Testis (tissue), 2 donors: ENCODE measurements at regions not wholly inside any gene's neighbourhood (a gene's known extent, or its start where the extent isn't known, plus 50 kb on each side); places are given as distances from the start of the nearest gene placed in this dataset.

Source experiments
- POLR2A ChIP-seq: fragments of 450-650 bp; IDR thresholded peaks from one replicate; pipeline ENCODE4 v1.6.1; 2017; ENCODE audit warnings: antibody characterized with exemption, mild to moderate bottlenecking, moderate library complexity
- TF ChIP-seq, protein P1 (sequence below), 3 experiments: fragments of 450-650 bp in 2 of 3; fragments of 200-600 bp in 1 of 3; sonication (generic) in 1 of 3; IDR thresholded peaks; one replicate each; pipeline ENCODE4 v1.5.1; 2016 to 2019; ENCODE audit warnings: antibody characterized with exemption in 3 of 3, mild to moderate bottlenecking in 2 of 3, moderate library complexity in 1 of 3

DNA sequence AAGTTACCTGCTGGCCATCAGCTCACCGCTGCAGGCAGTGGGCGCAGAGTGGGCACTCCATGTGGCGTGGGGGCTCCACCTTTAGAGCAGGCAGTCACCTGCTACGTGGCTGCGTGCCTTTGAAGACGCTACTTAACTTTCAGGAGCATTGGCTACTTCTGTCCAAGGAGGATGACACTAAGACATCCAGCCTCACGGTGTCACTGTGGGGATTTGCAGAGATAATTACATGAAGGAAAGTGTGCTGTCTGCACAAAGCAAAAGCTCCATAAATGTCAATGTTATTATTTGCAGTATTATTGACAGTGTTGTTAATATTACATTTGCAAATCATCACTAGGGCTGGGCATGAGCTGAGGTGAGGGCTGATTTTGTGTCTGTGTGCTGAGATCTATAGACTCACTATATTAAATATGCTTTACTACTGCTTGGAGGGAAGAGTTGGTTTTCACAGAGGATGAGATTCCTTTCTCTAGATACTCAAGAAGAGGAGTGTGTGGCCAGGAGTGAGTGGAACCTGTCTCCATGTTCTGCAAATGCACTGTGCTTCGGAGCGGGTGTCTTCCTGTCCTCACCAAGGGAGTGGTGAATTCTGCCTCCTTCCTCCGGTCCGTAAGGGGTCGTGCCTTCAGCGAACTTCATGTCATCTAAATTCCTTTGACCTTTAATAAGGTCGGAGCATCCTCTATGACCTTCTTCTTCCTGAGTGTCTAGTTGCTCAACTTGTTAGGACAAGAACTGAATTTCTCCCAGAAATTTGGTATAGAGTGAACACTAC, 165.8 kb upstream of the SYNDIG1 start:
- TF ChIP-seq, protein P1, sequence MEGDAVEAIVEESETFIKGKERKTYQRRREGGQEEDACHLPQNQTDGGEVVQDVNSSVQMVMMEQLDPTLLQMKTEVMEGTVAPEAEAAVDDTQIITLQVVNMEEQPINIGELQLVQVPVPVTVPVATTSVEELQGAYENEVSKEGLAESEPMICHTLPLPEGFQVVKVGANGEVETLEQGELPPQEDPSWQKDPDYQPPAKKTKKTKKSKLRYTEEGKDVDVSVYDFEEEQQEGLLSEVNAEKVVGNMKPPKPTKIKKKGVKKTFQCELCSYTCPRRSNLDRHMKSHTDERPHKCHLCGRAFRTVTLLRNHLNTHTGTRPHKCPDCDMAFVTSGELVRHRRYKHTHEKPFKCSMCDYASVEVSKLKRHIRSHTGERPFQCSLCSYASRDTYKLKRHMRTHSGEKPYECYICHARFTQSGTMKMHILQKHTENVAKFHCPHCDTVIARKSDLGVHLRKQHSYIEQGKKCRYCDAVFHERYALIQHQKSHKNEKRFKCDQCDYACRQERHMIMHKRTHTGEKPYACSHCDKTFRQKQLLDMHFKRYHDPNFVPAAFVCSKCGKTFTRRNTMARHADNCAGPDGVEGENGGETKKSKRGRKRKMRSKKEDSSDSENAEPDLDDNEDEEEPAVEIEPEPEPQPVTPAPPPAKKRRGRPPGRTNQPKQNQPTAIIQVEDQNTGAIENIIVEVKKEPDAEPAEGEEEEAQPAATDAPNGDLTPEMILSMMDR (IDR thresholded peaks at IDR 0.05): no peak
- no peak for TF ChIP-seq POLR2A
